Activated CD4-positive, alpha-beta T cell treated with anti-CD3 and anti-CD28 coated beads, Interleukin-10, Interleukin-2, amounts not matched to agents 100 ng/mL and 50 ng/mL, durations not matched to agents 16 hours and 8 hours (primary cell): ENCODE measurements at regions not wholly inside any gene's neighbourhood (a gene's known extent, or its start where the extent isn't known, plus 50 kb on each side); places are given as distances from the start of the nearest gene placed in this dataset.
"Not testable (repeated sequence)": the region's sequence is repeated elsewhere in the genome, so short reads cannot be mapped to it uniquely, and the experiment has no call there.

Source experiments
- DNase-seq: peaks from one replicate; pipeline ENCODE4 v3.0.0-alpha.2; 2020

DNA sequence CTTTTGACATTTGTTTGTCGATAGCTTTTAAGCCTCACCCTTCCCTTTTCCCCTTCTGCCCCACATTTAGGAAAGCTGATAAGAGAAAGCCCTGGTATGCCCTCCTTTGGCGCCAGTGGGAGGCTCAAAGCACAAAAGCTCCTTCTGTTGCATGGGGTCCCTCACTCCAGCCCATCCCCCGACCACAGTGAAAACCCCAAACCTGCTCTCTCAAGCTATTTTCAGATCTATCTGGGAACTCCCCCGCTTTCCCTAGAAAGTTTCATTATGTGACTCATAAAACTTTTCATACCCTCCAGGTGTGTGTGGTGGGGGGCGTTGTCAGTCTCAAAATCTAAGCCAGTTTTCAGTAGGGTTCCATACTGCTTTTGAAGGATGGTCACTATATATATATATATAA is 259.0 kb upstream of the PCDH7 start:
- no peak for DNase-seq

DNA sequence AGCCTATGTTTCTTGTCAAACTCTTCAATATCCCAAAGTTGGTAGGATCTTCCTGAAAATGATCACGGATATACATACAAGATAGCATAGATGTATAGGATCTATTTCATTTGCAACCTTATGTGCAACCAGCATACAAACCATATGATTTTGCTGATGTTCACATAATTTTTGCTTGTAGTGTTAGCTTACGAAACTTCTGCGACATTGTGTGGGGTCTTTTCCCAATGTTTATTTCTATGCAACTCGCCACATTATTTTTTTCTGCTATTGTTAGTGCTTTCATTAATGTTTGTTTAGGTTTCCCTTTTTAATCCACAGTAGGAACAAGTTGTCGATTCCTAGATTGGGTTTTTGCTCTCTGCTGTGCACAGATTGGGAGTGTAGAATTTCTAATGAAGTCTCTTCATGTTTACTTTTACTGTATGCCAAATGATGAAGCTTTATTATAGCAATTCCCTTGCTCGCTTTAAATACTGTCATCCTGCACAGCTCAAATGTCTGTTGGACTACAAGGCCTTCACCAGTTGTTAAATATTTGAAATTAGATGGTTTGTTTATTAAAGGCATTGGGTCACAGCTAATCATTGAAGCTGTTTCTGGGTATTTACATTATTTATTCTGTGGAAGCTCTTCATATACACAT is 257.6 kb upstream of the PCDH7 start:
- DNase-seq: no peak

DNA sequence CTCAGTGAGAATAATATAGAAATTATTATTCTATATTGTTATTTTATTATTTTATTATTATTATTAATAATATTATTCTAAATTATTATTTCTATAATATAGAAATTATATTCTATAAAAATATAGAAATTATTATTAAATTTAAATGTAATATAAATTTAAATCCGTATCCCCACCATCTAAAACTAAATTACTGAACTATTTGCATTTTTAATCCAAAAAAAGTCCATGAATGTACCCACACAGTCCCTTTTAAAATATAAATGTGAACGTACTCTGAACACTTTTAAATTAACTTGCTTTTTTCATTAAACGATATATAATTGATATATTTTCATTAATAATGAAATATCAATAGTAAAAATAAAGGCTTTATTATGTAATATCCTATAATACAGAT is 248.3 kb upstream of the PCDH7 start:
- DNase-seq: no peak

DNA sequence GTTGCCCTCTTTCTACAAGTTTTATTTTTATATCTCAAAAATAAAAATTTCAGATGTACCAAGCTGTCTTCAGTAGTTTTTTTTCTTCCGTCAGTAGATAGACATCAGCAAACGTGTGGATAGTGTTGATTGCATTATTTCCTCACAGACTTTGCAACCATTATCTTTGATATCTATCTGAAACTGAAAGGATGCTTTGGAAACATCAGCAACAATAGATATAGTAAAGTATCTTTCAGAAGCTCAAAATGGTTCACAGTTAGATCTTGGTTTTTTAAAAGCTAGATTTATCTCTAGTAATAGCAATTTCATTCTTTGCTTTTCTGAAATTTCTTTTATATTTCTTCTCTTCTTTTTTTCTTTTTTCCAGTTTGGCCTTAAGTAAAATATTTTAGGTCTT is 246.9 kb upstream of the PCDH7 start:
- no peak for DNase-seq

DNA sequence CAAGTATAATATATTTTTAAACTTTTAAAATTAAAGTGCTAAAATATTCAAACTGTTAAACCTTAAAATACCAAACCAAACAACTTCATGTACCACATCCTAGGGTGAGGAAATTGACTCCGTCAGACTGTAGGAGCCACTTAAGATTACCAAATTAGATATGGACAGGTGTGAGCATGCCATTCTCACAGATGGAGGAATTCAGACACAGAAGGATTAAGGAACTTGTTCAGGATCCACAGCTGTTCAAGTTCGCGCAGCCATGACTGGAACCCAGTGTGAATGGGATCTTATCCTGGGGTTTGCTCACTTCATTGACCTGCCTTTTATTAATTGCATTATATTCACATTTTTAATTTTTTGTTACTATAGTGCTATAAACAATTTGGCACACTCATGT is 224.9 kb upstream of the PCDH7 start:
- DNase-seq: no peak

DNA sequence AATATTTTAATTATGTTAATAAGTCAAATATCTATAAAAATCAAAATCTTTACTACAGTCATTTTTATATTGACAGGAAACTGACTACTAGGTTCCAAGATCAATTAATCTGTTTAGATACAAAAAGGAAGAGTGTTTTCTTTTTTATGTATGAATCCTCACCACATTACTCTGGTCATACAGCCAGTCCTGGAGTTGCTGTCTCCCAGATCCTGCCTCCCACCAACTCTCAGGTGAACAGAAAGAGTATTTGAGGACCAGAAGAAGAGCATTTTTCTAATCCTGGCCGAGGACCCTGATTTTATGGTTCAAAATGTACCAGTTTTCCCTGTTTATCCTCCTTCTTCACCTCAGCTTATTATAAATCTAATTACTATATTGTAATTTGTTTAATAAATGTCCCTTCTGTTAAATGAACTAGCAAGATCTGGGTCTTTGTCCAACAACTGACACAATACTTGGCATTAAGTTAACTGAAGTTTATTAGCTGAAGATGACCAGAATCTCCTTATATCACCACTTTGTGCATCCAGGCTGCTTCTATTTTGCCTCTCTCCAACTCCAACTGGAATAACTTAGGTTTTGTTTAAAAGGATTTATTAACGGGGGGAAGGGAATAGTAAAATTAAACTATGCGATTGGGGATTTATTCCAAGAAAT is 224.4 kb upstream of the PCDH7 start:
- DNase-seq: no peak

DNA sequence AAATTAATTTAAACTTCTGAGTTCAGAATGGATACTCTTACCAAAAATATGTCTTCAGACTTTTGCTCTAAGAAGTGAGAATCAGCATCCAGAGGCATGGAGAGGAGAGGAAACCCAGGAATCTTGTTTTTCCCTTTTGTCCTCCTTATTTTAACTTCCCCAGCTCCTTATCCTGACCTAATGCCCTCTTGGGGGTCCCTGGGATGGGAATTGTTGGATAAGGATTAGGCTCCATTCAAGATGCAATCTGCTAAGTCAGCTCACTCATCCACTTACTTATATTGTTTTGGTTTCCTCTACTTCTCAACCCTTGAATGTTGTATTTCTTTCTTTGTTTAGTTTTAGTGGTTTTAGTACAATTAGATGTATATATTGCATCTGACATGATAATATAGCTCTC is 208.4 kb upstream of the PCDH7 start:
- DNase-seq: no peak

DNA sequence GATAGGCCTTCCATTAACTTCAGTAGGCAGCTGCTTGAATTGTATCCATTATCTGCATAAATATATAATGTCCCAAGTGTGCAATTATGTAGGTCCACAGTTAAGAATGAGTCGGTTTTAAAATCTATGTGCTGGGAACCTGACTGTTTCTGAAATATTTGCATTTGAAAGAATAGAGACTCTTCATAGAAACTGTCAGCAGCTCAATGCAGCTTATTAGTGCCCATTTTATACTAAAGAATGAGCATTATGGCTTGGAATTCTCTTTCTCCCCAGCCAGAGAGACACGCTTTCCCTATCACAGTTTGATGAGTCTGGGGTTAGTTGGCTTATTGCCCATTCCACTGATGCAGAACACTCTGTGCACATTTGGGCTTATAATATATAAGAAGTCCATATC is 202.0 kb upstream of the PCDH7 start:
- DNase-seq: no peak

DNA sequence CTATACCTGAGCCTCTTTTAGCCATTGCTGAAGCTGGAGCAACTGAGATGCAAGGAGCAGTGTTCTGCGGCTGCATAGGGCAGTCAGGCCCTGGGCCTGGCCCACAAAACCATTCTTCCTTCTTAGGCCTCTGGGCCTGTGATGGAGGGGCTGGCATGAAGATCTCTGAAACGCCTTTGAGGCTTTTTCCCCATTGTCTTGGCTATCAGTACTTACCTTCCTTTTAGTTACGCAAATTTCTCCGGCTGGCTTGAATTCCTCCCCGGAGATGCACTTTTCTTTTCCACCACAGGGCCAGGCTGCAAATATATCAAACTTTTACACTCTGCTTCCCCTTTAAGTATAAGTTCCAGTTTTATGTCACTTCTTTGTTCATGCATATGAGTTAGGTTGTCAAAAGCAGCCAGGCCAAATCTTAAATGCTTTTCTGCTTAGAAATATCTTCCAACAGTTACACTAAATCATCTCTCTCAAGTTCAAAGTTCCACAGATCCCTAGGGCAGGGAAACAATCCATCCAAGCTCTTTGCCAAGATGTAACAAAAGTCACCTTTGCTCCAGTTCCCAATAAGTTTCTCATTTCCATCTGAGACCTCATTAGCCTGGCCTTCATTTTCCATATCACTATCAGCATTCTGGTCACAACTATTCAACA is 194.4 kb upstream of the PCDH7 start:
- no peak for DNase-seq

DNA sequence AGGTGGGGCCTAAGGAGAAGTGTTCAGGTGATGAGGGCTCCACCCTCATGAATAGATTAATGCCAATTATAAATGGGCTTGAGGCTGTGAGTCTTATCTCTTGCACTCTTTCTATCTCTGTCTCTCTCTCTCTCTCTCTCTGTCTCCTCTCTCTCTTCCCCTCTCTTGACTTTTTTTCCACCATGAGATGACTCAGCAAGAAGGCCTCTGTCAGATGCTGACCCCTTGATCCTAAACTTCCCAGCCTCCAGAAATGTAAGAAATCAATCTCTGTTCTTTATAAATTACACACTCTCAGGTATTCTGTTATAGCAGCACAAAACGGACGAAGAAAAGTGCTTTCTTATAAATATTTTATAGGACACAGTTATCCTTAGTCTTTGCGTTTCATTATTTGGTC is 184.9 kb upstream of the PCDH7 start:
- no peak for DNase-seq

DNA sequence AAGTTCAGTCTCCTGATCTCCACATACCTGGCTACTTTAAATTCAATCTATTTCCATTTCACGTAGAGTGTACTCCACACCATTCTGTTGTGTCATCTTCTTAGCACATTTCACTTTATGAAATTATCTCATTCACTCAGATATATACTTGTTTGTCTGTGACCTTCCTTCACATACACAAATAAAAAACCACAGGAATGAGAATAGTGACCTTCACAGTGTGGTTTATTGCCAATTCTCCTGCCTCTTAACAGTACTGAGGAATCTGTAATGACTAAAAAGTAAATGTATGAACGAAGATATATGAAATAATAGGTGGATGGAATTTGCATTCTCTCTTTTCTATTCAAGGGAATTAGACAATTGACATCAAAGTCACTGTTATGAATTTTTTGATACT is 183.9 kb upstream of the PCDH7 start:
- DNase-seq: no peak

DNA sequence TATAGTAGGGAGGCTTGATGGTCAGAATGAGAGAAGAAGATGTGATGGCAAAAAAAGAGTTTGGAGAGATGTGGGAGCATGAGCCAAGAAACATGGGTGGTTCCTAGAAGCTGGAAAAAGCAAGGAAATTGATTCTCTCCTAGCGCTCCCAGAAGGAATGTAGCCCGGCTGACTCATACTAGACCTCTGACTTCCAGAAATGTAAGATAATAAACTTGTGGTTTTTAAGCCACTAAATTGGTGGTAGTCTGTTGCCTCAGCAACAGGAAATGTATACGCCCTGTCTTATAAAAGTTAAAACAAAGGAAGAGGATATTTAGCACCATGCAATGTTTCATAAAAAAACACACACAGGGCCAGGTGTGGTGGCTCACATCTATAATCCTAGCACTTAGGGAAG is 182.7 kb upstream of the PCDH7 start:
- no peak for DNase-seq

DNA sequence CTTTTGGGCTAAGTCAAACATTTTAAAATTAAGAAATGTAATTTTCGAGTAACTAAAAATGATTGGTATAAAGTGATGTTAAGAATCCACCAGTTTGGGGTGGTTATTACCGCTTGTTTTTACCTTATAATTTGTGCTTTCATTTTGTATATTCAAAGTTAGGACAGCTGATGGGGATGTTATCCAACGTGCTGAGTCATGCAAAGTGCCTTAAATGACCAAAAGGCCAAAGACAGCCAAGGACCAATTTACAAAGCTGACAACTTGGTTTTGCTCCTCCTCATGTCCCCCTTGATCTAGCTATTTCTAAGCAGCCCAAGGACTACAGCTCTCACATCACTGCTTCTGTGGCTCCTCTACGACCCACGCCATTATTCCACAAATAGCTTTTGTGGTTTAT is 181.4 kb upstream of the PCDH7 start:
- no peak for DNase-seq

DNA sequence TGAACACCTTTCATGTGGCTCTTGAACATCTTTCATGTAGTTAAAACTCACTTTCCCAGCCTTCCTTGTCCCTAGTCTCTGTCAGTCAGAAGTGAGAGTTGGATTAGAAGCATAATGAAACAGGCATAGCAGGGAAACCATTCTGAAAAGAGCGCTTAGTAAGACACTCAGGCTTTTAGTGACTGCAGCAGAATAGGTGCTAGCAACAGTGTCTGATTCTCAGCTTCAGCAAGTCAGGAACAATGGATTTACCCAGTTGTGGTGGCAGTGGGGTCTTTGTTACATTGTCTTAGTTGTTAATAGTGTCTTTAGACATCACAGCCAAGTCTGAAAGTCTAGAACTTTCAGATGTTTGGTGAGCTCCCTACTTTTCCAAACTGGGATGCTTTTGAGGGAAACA is 177.1 kb upstream of the PCDH7 start:
- DNase-seq: no peak

DNA sequence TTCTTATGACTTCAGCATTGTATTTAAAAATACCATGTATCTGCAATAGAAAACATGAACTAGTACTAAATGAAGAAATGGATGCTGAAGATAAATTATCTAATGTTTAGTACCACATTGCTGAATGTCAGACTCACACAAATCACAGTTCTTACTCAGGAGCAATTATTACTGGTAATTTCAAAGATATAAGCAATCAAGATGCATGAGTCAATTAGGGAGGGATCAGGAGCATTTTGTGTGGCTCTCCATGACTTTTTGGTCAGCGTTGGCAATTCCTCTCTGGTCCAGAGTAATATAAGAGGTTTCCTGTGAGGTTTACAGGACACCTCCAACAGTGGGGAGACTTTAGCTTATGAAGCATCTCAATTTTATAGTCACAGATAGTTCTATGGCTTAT is 167.0 kb upstream of the PCDH7 start:
- no peak for DNase-seq

DNA sequence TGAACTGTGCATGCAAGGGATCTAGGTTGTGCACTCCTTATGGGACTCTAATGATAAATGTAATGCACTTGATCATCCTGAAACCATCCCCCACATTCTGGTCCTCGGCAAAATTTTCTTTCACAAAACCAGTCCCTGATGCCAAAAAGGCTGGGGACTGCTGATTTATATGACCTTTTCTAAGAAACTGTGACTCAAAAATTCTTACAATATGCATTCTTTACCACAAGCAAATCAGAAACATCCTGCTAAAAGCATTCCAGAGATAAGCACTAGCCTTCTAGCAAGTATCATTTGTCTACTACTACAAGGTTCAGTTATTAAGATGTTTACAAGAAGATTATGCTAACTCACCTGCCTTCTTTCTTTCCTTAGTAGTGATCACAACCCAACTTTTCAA is 166.5 kb upstream of the PCDH7 start:
- no peak for DNase-seq

DNA sequence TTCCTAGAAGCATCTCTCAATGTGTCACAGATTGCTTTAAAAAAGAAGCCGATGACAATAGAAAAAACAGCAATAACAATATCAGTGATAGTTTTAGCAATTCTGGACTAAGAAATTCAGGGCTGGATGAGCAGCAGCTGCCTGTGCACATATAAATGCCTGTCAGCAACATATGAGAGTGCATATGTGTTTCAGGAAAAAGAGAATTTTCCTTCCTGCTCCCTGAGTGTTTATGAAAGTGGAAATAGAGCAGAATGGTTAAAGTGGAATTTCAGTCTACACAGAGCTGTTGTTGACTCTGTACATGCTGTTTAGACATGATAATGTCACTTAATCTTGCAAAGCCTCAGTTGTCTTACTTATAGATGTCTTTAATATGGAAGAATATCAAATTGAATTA is 164.4 kb upstream of the PCDH7 start:
- no peak for DNase-seq

DNA sequence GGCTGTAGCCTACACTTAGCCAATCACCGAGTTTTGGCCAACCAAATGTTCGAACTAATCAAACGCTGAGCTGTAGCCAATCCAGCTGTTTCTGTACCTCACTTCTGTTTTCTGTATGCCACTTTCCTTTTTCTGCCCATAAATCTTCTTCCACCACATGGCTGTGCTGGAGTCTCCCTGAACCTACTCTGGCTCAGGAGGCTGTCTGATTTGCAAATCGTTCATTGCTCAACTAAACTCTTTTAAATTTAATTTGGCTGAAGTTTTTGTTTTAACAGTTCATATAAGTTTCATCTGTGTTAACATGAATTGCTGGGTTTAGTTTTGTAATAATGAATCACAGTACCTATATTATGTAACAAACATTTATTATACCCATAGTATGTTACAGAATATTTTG is 160.7 kb upstream of the PCDH7 start:
- no peak for DNase-seq

DNA sequence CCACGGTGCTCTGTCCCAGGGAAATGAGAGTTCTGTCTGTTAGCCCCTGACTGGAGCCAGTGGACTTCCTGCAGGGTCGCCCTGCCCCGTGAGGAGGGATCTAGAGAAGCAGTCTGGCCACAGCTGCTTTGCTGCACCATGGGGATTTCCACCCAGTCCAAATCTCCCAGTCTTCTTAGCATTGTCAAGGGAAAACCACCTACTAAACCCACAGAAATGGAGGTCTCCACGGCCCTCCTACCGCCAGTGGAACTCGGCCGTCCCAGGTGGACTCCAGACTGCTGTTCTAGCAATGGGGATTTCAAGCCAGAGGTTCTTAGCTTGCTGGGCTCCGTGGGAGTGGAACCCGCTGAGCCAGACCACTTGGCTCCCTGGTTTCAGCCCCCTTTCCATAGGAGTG is 133.3 kb upstream of the PCDH7 start:
- DNase-seq: no peak

DNA sequence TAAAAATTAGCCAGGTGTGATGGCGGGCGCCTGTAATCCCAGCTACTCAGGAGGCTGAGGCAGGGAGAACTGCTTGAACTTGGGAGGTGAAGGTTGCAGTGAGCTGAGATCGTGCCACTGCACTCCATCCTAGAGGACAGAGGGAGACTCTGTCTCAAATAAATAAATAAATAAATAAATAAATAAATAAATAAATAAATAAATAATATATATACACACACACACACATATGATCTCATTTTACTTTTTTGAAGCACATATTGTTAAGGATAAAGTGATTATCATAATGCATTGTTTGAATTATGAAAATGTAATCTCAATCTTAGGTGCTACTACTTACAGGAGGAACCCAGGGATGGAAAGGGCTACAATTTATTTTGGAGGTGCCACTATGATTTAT is 130.5 kb upstream of the PCDH7 start:
- not testable (repeated sequence) for DNase-seq

DNA sequence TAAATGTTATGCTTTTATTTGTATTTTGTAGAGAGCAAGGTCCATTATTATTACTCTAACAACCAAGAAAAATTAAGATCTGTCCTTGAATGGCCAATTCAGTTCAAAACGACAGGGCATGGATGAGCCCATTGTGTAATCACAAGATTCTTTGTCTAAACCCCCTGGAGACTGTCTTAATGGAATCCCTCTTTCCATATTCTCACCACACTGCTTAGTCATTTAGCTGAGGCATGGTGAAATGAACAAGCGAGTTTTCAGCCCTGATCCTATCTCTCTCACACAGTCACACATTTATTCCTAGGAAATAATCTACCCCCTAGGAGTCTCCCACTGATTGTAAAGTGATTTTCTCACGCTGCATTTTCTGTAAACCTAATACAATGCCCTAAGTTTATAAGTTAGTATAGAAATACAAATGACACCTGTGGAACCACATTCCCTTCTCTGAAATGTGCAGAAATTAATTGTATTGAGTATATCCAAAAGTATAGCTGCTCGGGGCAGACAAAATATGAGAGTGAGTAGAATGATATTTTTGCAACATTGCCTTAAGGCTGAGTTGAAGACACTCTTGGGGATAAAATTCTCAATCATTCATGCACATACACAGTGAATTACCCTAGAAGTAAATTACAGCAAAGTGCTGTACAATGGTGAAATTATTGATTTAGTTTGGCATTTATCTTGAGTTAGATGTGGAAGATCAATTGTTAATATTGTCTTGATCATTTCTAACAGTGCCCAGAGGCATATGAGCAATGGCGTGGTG is 119.7 kb upstream of the PCDH7 start:
- DNase-seq: no peak

DNA sequence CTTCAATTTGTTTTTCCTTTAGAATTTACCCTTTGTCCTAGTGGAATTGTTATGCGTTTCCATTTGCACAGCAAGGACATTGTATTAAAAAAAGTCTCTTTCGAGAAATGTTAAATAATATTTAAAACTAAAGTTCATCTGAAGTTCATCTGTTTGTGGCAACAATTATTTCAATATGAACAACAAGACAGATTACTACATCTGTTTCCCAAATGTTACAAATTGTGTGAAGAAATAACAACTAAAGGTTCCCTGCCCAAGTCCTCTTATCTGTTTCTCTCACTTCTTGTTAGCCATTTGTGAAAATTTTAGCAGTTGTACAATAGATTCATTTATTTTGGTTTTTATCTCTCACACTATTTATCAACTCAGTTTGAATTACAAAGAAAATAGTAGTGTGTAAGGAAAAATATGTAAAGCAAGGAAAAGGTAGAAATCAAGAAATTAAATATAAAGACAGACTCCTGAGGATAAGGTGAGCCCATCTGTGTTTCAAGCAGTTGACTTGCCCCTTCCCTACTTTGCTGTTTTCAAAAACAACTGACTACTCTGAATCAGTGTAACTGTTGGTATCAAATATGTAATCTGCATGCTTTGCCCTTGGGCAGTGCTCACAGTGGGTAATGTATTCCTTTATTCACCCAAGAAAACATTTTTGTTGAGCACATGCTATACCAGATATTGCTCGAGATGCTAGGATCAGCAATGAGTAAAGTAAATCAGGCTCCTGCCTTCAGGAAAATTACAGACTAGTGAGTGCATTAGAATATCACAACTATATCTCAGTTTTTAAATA is 118.9 kb upstream of the PCDH7 start:
- no peak for DNase-seq

DNA sequence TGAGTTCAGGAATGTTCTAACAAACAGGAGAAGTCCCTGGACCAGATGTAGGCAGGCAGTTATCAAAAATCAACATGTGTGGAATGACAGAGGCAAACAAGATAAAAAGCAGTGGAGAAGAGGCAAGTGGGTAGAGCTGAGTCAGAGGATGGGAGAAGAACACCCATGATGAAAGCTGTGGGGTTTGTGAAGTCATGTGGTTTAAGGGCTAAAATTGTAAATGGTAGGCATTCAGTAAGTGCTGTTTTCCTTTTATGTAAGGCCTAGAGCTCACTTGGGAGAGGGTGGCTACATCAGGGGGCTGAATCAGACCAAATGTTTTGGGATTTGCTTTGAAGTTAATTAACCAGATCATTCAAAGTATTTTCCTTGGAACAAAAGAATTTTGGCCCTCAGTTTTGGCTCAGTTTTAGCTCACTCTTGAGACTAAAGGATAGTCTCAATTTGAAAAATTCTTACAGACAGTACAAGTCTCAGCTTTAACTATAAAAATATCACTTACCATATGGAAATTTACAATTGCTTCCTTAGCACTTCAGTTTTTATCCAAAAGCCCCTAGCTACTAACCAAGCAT is 114.5 kb upstream of the PCDH7 start:
- no peak for DNase-seq
